H1 (cell line): ENCODE measurements at regions not wholly inside any gene's neighbourhood (a gene's known extent, or its start where the extent isn't known, plus 50 kb on each side); places are given as distances from the start of the nearest gene placed in this dataset.

Experiments
- CTCF ChIA-PET: fragments of 300-600 bp; sonication (Branson Sonifier 250); formaldehyde crosslinking; loops from one replicate; lab custom pipeline; 2021; ENCODE audit not compliant: partially characterized antibody; lab: Charles Lee
- POLR2A ChIA-PET: fragments of 300-600 bp; sonication (Branson Sonifier 250); formaldehyde crosslinking; loops from one replicate; lab custom pipeline; 2021; ENCODE audit warnings: inconsistent platforms; ENCODE audit not compliant: partially characterized antibody; lab: Charles Lee
- DNase-seq, 2 experiments: peaks; one replicate each; pipeline versions ENCODE4 v3.0.0 to v3.0.0-alpha.2; 2010 to 2022; ENCODE audit warnings: low spot score in 2 of 2, low read depth in 1 of 2, mixed read lengths in 1 of 2
- FAIRE-seq: peaks from 2 replicates; lab custom pipeline; 2011; peaks lifted over from hg19 to GRCh38; lab: Jason Lieb, UNC
- H2AFZ ChIP-seq: 2 replicates; pipeline ENCODE4 v1.8.1; 2012; ENCODE audit warnings: low read length, inconsistent platforms
- H2AK5ac ChIP-seq: 2 replicates; pipeline ENCODE4 v1.6.1; 2013; ENCODE audit warnings: low read depth, low read length
- H2BK120ac ChIP-seq: replicated peaks from 2 replicates; pipeline ENCODE3; 2013; ENCODE audit warnings: low read depth, low read length, inconsistent platforms
- H2BK12ac ChIP-seq: 2 replicates; pipeline ENCODE4 v1.6.1; 2013; ENCODE audit warnings: low read depth, low read length
- H2BK15ac ChIP-seq: 2 replicates; pipeline ENCODE4 v1.6.1; 2013; ENCODE audit warnings: low read length
- H2BK20ac ChIP-seq: 2 replicates; pipeline ENCODE4 v1.6.1; 2013; ENCODE audit warnings: low read length
- H2BK5ac ChIP-seq: 2 replicates; pipeline ENCODE4 v1.6.1; 2013; ENCODE audit warnings: low read depth, low read length
- H3K14ac ChIP-seq: 2 replicates; pipeline ENCODE4 v1.6.1; 2013; ENCODE audit warnings: inconsistent platforms; ENCODE audit not compliant: insufficient read length
- H3K18ac ChIP-seq: 2 replicates; pipeline ENCODE4 v1.6.1; 2013; ENCODE audit warnings: low read length; ENCODE audit errors: extremely low read depth
- H3K23ac ChIP-seq: 2 replicates; pipeline ENCODE4 v1.6.1; 2013; ENCODE audit warnings: inconsistent platforms; ENCODE audit not compliant: insufficient read length
- H3K23me2 ChIP-seq: 2 replicates; pipeline ENCODE4 v1.6.1; 2013; ENCODE audit warnings: low read depth, low read length
- H3K27ac ChIP-seq: 2 replicates; pipeline ENCODE4 v1.6.1; 2011; ENCODE audit warnings: low read depth, low read length, inconsistent platforms
- H3K27me3 ChIP-seq, 4 experiments: replicated peaks in 1 of 4; 1 replicate in 1 of 4; 2 replicates in 3 of 4; pipeline versions ENCODE4 v1.6.1 to v1.8.1; 2011 to 2013; ENCODE audit warnings: low read length in 3 of 4, mild to moderate bottlenecking in 3 of 4, inconsistent platforms in 2 of 4, mixed read lengths in 2 of 4, moderate library complexity in 1 of 4; ENCODE audit not compliant: control insufficient read depth in 3 of 4, insufficient read depth in 3 of 4; ENCODE audit errors: extremely low read depth in 1 of 4
- H3K36me3 ChIP-seq, 4 experiments: 2 replicates each; pipeline versions ENCODE4 v1.6.1 to v1.8.1; 2011 to 2013; ENCODE audit warnings: mild to moderate bottlenecking in 4 of 4, low read length in 3 of 4, moderate library complexity in 2 of 4, control low read depth in 1 of 4, inconsistent platforms in 1 of 4; ENCODE audit not compliant: insufficient read depth in 4 of 4, control insufficient read depth in 2 of 4
- H3K4ac ChIP-seq: replicated peaks from 2 replicates; pipeline ENCODE3; 2013; ENCODE audit warnings: low read length, low read depth, mixed read lengths, inconsistent platforms; ENCODE audit not compliant: insufficient read length
- H3K4me1 ChIP-seq, 4 experiments: replicated peaks in 1 of 4; 1 replicate in 1 of 4; 2 replicates in 3 of 4; pipeline versions ENCODE4 v1.6.1 to v1.8.1; 2011 to 2013; ENCODE audit warnings: low read length in 3 of 4, inconsistent platforms in 2 of 4, mixed read lengths in 1 of 4; ENCODE audit not compliant: insufficient read depth in 4 of 4, control insufficient read depth in 3 of 4
- H3K4me2 ChIP-seq, 2 experiments: 2 replicates each; pipeline versions ENCODE4 v1.6.1 to v1.8.1; 2011 to 2013; ENCODE audit warnings: low read depth in 2 of 2, low read length in 2 of 2, control low read depth in 1 of 2, inconsistent platforms in 1 of 2, mild to moderate bottlenecking in 1 of 2; ENCODE audit not compliant: insufficient read depth in 1 of 2
- H3K4me3 ChIP-seq, 4 experiments: fragments of 200-600, 300-600 bp in 1 of 4; sonication (generic), shearing (Covaris generic), sonication (Bioruptor Twin) in 1 of 4; 2 replicates each; pipeline versions ENCODE4 v1.5.1 to v1.8.1; 2011 to 2016; ENCODE audit warnings: low read length in 4 of 4, low read depth in 3 of 4, control low read depth in 2 of 4, inconsistent platforms in 2 of 4, mild to moderate bottlenecking in 2 of 4, mixed read lengths in 1 of 4, moderate library complexity in 1 of 4; ENCODE audit not compliant: insufficient read depth in 2 of 4; ENCODE audit errors: extremely low read depth in 1 of 4
- H3K56ac ChIP-seq: replicated peaks from 2 replicates; pipeline ENCODE3; 2013; ENCODE audit warnings: low read depth, mild to moderate bottlenecking, mixed read lengths, low read length, inconsistent platforms; ENCODE audit not compliant: insufficient read length
- H3K79me1 ChIP-seq: 2 replicates; pipeline ENCODE4 v1.6.1; 2013; ENCODE audit warnings: low read depth, low read length, control low read depth
- H3K79me2 ChIP-seq, 2 experiments: 2 replicates each; pipeline versions ENCODE4 v1.6.1 to v1.8.1; 2012 to 2013; ENCODE audit warnings: low read length in 2 of 2, mild to moderate bottlenecking in 2 of 2, inconsistent platforms in 1 of 2; ENCODE audit not compliant: insufficient read depth in 2 of 2, control insufficient read depth in 1 of 2
- H3K9ac ChIP-seq, 4 experiments: replicated peaks in 1 of 4; 1 replicate in 1 of 4; 2 replicates in 3 of 4; pipeline versions ENCODE4 v1.6.1 to v1.8.1; 2011 to 2013; ENCODE audit warnings: low read depth in 3 of 4, low read length in 3 of 4, control low read depth in 2 of 4, mild to moderate bottlenecking in 2 of 4, moderate library complexity in 2 of 4, inconsistent platforms in 1 of 4; ENCODE audit errors: extremely low read depth in 1 of 4
- H3K9me3 ChIP-seq, 2 experiments: 2 replicates each; pipeline versions ENCODE4 v1.6.1 to v1.8.1; 2012 to 2013; ENCODE audit warnings: mild to moderate bottlenecking in 2 of 2, moderate library complexity in 2 of 2, control low read depth in 1 of 2, inconsistent platforms in 1 of 2, low read depth in 1 of 2, low read length in 1 of 2, mixed read lengths in 1 of 2; ENCODE audit not compliant: insufficient read depth in 2 of 2
- H4K20me1 ChIP-seq, 2 experiments: replicated peaks in 1 of 2; 2 replicates each; pipeline versions ENCODE3 to v1.8.1; 2011 to 2013; ENCODE audit warnings: inconsistent platforms in 2 of 2, low read length in 2 of 2, mild to moderate bottlenecking in 1 of 2; ENCODE audit not compliant: insufficient read depth in 2 of 2, control insufficient read depth in 1 of 2
- H4K5ac ChIP-seq: 2 replicates; pipeline ENCODE4 v1.6.1; 2013; ENCODE audit warnings: low read length, low read depth, mixed read lengths, inconsistent platforms; ENCODE audit not compliant: insufficient read length
- H4K8ac ChIP-seq: 2 replicates; pipeline ENCODE4 v1.8.0; 2013; ENCODE audit warnings: mild to moderate bottlenecking, moderate library complexity, low read length, inconsistent platforms; ENCODE audit not compliant: insufficient read depth; ENCODE audit errors: extremely low read depth
- H4K91ac ChIP-seq: replicated peaks from 2 replicates; pipeline ENCODE3; 2013; ENCODE audit warnings: low read length, mixed read lengths, inconsistent platforms; ENCODE audit not compliant: insufficient read length
- POLR2A ChIP-seq, 2 experiments: IDR thresholded peaks; 1 replicate in 1 of 2; 2 replicates in 1 of 2; pipeline ENCODE4 v1.6.1; 2011; ENCODE audit warnings: low read depth in 2 of 2, low read length in 2 of 2, mild to moderate bottlenecking in 2 of 2; ENCODE audit errors: control extremely low read depth in 1 of 2
- SIN3A ChIP-seq, 2 experiments: IDR thresholded peaks in 1 of 2; conservative IDR thresholded peaks in 1 of 2; 2 replicates each; pipeline ENCODE4 v1.6.1; 2011 to 2012; ENCODE audit warnings: low read length in 2 of 2, improper control_type of control experiment in 1 of 2, low read depth in 1 of 2, mild to moderate bottlenecking in 1 of 2
- whole genome bisulfite sequencing, 2 experiments: shearing (Covaris generic) in 1 of 2; methylation state at CpG; one replicate each; pipeline versions ENCODE4 v1.1.6 to v1.1.7; 2013 to 2015; ENCODE audit warnings: low lambda C conversion rate in 2 of 2, mixed read lengths in 2 of 2, inconsistent platforms in 1 of 2, low coverage in 1 of 2, missing lambda C conversion rate in 1 of 2; ENCODE audit not compliant: insufficient replicate concordance in 2 of 2, insufficient coverage in 1 of 2, insufficient read length in 1 of 2; ENCODE audit errors: extremely low coverage in 1 of 2, missing lambda C conversion rate in 1 of 2; 5-methylcytosine and 5-hydroxymethylcytosine counted together

GRCh38 chr20:56827763-56828162 lies 198.7 kb downstream of the TFAP2C start:
- no peak for TF ChIP-seq SIN3A (conservative IDR thresholded peaks at IDR 0.05 in 1 of 2, IDR thresholded peaks at IDR 0.05 in 1 of 2; ENCODE audit: low read depth in 1 of 2, low read length in 2 of 2)
- TF ChIP-seq POLR2A (IDR thresholded peaks at IDR 0.05; ENCODE audit: control extremely low read depth in 1 of 2, low read depth in 2 of 2, low read length in 2 of 2), result no peak

More at GRCh38 chr20:56827763-56828162, 198.7 kb downstream of the TFAP2C start:
- Histone ChIP-seq H4K5ac (no peak overlapping the region), H2BK5ac (no peak overlapping the region), H3K36me3 (no peaks in the 10 kb centered on the region), H3K4me2 (no peak overlapping the region), H2BK20ac (no peak overlapping the region), H3K9ac (no peak overlapping the region), H3K23ac (no peak overlapping the region), H3K79me1 (no peaks in the 10 kb centered on the region), H4K20me1 (no peaks in the 10 kb centered on the region), H3K4ac (no peak overlapping the region), H3K18ac (no peak overlapping the region), H4K8ac (no peak overlapping the region; the same call in 1 of the 2 replicates), H3K79me2 (no peaks in the 10 kb centered on the region), H3K14ac (no peak overlapping the region), H3K9me3 (no peaks in the 10 kb centered on the region), H3K23me2 (no peaks in the 10 kb centered on the region), H4K91ac (no peak overlapping the region), H2BK120ac (no peak overlapping the region), H3K27me3 (no peaks in the 10 kb centered on the region), H3K4me1 (peaks cover 0 to 15% (median 8%) of the 10 kb centered on the region in 4 experiments; a peak in 5 of 7 replicates), H3K27ac (no peak overlapping the region), H3K56ac (no peak overlapping the region), H2BK12ac (no peak overlapping the region), H2AFZ (0 out of 2 replicates have a peak overlapping the region, but pooled peaks have one; percentile 37), H3K4me3 (no peak overlapping the region), H2AK5ac (no peak overlapping the region), H2BK15ac (no peak overlapping the region)
- 89% methylated on average over 14 of the region's 14 CpGs; no CpG with 5 or more reads in 1 of the 2 experiments for WGBS, 2 experiments
- DNase-seq (no peak), FAIRE-seq (no peak)
- ChIA-PET POLR2A (no interaction called here), CTCF (interaction anchor here (1.3 to 1.4 kb wide), 3 partner anchors 10 to 198 kb away, joined by 3 to 4 read pairs (median 3); no protein-coding TSS in a partner anchor)
